ENCODE measurements at regions not wholly inside any gene's neighbourhood (a gene's known extent, or its start where the extent isn't known, plus 50 kb on each side); places are given as distances from the start of the nearest gene placed in this dataset.

GRCh38 chr10:63889803-63890202 is 368.6 kb downstream of the REEP3 start:
- TF ChIP-seq CTCF (tag by site-specific recombination; IDR thresholded peaks at IDR 0.05) (no peak), ZNF280C (tag by site-specific recombination; IDR thresholded peaks at IDR 0.05) (no peak), ZSCAN23 (tag by site-specific recombination; IDR thresholded peaks at IDR 0.05) (no peak), ZNF629 (tag by site-specific recombination; IDR thresholded peaks at IDR 0.05) (no peak), ZNF830 (tag by site-specific recombination; IDR thresholded peaks at IDR 0.05; ENCODE audit: low read depth) (no peak), YY1 (tag by site-specific recombination; IDR thresholded peaks at IDR 0.05) (no peak), ZNF214 (tag by site-specific recombination; IDR thresholded peaks at IDR 0.05; ENCODE audit: borderline replicate concordance) (no peak)
